SHP77 (cell line): ENCODE measurements at regions not wholly inside any gene's neighbourhood (a gene's known extent, or its start where the extent isn't known, plus 50 kb on each side); places are given as distances from the start of the nearest gene placed in this dataset.
A peak's percentile ranks its signal among the peaks of the same experiment; 100 is the strongest.

Source experiments
- DNase-seq, 2 experiments: peaks; one replicate each; lab custom pipeline; 2025; lab: John Stamatoyannopoulos, UW

DNA sequence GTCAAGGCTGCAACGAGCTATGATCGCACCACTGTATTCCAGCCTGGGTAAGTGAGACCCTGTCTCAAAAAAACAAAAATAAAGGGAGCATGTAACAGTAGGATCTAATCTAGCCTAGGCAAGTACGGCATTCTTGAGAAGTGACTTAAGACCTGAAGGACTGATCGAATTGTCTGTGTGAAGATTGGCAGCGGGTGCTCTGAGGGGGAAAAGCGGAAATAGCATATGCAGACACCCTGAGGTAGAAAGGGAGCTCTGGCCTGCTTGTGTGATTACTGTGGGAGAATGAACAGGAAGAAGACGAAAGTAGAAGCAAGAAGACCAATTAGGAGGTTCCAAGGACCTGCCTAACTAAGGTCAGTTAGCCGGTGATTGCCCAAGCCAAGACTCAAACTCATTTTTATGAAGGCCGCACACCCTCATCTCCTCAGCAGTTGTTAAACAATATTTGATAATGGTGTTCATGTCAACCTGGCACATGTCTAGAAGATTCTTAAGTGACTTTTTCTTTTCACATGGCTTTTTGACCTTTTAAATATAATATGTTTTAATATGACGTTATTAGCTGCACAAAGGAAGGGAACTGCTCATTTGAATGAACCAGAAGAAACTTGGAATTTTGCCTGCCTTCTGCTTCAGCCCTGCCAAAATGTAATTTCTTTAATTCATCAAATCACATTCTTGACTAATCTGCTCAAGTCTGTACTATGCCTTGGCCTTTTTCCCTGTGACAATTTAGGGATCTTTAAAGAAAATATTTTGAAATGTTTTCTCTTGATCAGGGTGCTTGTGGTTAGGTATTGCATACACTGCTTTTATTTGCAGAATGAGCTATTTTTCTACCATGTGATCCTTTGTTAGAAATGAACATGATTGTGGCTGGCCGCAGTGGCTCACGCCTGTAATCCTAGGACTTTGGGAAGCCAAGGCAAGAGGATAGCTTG, 289.2 kb upstream of the DMRT1 start:
- DNase-seq = no peak

DNA sequence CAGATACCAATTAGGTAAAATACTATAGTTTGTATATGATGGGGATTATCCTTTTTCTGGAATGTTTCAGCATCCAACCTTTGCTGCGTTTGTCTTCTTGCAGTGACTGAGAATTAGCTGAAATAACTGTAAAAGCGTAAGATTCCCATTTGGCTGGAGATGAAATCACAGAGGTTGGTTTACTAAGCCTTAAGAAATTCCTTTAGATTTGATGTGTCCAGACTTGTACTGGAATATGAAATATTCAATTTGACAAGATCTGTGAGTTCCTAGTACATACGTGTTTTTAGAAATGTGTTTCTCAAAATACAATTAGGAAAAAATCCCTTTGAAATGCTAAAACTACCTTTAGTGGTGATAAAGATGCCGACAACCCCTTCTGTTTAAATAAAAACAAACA, 286.0 kb upstream of the DMRT1 start:
- DNase-seq = no peak

DNA sequence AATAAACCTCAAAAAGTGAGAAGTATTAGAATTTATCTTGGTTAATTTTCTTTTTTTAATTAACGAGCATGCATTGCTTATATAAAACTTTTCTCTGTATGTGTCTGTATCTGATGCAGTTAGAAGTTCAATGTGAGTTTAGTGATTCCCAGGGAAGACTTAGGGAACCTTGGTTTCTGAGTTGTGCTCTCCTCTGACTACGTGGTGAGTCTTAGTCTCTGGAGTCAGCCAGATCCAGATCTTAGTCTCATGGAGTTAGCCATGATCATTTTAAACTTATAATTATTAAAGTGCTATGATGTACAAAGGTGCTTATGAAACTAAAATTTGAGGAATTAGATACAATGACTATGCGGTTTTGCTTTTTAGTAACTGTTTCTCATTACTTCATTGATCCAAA, 285.3 kb upstream of the DMRT1 start:
- no peak for DNase-seq

DNA sequence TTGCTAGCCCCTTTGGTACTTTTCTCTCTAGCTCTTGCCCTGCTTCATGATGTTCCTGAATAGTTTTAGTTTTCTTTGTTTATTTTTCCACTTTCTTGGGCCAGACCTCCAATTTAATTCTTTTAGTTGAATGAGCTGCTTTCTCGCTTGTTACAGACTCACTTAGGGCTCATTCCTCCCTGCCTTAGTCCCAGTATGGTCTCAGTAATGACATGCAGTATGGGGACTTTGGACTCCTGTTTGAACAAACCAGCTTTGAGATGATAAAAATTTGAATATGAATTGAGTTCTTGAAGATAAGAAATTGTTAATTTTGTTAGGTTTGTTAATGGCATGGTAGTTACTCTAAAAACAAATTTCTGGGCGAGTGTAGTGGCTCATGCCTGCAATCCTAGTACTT, 284.8 kb upstream of the DMRT1 start:
- DNase-seq = no peak

DNA sequence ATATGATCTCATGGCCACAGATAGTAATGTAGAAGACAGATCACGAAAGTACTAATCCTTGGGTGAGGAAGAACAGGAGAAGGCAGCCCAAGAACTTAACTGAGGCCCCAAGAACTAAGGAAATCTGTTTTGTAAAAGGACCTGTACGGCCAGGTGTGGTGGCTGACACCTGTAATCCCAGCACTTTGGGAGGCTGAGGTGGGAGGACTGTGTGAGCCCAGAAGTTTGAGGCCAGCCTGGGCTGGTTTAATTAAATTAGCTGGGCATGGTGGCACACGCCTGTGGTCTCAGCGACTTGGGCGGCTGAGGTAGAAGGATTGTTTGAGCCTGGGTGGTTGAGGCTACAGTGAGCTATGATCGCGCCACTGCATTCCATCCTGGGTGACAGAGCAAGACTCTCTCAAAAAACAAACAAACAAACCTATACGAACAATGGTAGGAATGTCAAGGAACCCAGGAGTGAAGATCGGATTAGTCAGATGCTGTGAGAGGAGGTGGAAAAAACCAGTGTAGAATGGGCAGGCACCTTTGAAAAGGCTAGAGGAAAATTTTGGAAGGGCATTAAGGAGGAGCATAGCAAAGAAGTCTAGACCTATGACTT, 283.8 kb upstream of the DMRT1 start:
- DNase-seq = no peak

DNA sequence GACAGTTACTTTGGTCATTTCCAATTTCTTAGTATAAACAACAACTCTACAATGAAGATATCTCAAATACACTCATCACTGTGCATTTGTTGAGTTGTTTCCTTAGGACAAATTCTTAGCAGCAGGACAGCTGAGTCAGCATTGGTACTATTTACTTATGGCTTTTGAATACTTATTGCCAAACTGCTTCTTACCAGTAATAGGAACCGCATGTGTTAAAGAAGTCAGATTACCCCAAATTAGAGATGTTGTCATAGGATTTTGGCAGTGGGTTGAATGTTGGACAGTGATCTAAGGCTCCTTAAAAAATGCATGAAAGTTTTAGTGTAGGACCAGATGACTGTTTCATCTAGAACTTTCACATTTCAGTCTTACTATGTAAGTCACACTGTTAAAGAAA, 280.1 kb upstream of the DMRT1 start:
- no peak for DNase-seq

DNA sequence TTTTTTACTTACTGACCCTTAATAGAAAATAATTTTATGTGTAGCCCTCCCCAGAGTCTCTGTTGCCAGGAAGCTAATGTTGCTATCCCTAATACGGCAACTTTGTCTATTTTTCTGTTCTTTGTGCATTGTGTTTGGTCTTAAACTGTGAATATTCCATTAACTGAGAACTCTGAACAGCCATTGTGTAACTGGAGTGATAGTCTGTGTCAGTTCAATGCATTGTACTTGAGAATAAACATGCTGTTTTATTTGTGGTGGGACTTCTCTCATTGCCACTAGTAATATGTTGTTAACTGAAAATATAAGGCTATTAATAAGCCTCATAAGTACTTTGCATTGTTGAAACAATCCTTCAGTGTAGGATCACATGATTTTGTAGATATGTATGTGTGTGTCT, 278.3 kb upstream of the DMRT1 start:
- no peak for DNase-seq

DNA sequence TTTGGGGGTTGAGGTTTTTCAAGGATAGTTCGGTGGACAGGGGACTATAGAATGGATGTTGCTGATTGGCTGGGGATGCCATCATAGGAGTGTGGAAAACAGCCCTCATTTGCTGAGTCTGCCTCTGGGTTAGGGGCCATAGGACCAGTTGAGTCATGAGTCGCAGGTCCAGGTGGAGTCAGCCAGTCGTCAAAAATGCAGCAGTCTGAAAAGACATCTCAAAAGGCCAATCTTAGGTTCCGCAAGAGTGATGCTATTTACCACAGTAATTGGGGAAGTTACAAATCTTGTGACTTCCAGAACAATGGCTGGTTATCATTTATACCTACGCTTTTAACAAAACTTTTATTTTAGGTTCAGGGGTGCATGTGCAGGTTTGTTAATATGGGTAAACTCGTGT, 276.0 kb upstream of the DMRT1 start:
- no peak for DNase-seq

DNA sequence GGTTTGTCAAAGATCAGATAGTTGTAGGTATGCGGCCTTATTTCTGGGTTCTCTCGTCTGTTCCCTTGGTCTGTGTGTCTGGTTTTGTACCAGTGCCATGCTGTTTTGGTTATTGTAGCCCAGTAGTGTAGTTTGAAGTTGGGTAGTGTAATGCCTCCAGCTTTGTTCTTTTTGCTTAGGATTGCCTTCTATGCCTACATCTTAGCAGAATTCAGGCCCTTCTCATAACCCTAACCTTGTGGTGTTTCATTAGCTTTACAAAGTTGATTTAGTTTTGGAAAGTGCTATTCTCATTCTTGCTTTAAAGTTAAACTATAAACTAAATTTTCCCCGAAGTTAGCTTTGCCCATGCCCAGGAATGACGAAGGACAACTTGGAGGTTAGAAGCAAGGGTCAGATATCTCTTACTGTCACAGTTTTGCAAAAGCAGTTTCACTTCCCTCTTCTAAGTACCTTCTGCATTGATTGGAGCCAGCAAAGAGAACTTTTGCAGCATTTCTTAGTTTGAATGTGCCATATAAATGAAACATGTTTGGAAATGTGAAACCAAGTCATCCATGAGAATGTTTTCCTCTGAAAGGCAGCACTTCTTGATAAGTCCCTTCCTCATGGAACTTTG, 274.3 kb upstream of the DMRT1 start:
- DNase-seq = no peak

DNA sequence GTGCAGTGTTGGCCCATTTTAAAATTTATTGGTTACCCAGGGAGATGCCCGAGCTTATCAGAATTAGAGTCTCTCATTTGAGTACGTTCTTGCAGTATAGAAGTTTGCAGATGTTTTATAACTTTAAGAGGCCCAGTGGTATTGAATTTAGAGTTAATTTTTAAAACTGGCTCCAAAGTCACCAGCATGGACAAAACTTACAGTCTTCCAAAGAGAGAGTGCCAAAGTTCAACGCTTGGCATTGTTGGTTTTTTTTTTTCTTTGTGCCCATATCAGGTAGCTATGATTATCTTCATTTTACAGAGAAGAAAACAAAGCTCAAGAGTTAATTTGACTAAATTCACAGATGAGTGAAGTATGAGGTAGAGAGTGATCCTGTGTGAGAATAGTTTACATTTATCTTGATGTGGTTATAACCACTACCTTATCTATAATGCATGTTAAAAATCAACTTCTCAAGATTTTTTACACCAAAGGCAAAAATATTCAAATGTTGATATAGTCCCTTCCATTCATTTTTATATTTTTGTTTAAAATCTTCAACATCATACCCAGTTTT, 273.7 kb upstream of the DMRT1 start:
- DNase-seq = no peak

DNA sequence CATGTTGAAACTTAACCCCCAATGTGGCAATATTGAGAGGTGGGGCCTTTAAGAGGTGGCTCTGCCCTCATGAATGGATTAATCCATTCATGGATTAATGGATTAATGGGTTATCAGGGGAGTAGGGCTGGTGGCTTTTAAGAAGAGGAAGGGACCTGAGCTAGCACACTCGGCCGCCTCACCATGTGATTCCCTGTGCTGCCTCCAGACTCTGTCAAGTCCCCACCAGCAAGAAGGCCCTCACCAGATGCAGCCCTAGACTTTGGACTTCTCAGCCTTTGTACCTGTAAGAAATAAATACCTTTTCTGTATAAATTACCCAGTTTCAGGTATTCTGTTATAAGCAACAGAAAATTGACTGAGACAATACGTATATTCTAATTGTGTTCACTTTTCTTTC, 272.2 kb upstream of the DMRT1 start:
- no peak for DNase-seq

DNA sequence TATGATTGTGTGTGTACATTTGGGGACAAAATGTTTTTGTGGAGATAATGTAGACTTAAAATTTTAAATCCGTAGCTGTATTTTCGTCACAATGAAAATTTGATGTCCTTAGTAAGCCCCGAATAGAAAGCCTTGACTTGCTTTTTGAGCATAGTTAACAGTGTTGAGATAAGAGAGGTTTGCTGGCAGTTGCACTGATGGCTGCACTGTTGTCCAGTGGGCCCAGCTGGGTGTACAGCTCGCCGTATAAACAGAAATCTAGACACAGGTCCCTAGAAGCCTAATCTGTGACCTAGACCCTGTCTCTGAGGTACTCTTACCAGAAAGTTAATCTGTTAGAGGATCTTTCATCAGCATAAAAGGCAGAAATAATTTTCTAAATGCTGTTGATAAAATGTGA, 271.3 kb upstream of the DMRT1 start:
- no peak for DNase-seq

DNA sequence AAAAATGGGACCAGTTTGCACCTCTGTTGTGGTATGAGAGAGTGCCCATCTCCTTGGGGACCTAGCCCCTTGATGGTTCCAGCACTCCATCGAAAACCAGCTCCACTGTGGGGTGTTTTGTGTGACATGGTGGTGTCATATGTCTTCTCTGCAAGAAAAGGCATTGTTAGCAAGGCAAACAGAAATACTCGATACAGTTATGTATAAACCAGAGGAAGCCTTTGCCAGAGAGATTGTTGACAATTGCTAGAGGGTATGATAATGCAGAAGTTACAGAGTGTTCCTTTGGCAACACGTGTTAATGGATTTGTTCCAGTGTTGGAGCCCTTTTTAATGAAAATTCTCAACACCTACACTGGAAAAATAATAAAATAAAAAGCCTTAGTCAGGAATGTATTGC, 270.4 kb upstream of the DMRT1 start:
- DNase-seq = no peak

DNA sequence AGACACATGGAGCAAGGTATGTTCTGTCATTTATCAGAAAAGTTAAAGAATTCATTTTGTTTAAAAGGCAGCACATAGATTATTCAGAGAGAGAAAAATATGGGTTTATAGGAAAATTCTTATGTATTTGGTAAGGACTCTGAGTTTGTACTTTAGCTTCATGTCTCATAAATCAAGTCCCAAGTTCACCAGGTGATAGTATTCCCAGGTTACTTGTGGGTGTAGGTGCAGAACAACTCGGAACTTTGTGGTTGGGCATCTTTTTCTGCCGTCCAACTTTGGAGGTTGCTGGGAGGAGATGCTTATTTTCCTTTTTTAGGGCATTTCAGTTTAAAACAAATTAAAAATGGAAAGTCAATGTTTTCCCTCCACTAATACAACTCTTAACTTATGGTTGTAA, 269.8 kb upstream of the DMRT1 start:
- DNase-seq = no peak

DNA sequence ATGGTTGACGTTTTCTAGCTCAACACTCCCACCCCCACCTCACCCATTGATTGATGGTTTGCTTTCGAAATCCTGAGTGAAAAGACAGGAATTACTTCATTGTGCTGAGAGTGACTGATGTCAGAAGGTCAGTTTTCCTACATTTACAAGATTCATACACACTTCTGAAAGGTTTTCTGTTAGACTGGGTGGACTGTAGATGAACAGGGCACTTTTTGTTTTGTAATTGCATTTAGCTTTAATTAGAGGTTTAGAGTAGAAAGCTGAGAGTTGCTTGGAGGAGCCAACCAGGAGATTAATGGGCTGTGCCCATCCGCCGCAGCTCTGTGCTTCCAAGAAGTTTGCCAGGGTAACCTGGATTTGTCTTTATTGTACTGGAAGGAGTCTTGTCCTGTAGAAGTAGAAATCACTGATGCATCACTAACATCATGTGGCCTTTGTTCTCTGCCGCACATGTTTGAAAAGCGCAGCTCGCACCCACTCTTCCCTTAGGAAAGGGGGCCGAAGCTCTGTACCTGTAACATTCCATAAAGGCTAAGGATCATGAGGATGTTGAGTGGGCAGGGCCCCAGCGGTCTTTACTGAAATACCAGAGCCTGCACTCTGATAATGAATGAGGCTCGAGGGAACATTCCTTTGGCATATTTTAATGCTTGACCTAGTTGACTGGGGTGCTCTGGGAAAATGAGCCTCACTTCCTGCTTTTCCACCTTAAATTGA, 267.6 kb upstream of the DMRT1 start:
- no peak for DNase-seq

DNA sequence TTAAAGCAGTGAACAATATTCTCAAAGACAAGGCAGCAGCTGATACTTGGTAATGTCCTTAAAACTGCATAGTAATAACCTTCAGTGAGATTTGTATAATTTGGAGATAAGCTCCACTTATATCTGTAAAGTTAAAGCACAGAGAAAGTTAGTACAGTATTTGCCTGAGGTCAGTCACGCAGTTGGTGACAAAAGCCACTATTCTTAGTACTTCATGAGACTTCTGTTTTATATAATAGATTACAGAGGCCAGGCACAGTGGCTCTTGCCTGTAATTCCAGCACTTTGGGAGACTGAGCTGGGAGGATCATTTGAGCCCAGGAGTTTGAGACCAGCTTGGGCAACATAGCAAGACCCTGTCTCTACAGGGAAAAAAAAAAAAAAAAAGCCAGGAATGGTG, 266.4 kb upstream of the DMRT1 start:
- DNase-seq = no peak

DNA sequence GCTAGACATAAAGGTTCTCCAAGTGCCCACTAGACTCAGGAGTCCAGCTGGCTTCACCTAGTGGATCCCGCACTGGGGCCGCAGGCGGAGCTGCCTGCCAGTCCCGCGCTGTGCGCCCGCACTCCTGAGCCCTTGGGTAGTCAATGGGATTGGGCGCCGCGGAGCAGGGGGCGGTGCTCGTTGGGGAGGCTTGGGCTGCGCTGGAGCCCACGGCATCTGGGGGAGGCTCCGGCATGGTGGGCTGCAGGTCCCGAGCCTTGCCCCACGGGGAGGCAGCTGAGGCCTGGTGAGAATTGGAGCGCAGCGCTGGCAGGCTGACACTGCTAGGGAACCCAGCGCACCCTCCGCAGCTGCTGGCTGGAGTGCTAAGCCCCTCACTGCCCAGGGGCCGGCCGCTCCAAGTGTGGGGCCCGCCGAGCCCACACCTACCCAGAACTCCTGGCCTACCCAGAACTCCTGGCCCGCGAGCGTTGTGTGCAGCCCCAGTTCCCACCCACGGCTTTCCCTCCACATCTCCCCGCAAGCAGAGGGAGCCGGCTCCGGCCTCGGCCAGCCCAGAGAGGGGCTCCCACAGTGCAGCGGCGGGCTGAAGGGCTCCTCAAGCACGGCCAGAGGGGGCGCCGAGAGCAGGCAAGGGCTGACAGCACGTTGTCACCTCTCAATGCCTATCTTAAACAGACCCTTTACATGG, 260.7 kb upstream of the DMRT1 start:
- no peak for DNase-seq

DNA sequence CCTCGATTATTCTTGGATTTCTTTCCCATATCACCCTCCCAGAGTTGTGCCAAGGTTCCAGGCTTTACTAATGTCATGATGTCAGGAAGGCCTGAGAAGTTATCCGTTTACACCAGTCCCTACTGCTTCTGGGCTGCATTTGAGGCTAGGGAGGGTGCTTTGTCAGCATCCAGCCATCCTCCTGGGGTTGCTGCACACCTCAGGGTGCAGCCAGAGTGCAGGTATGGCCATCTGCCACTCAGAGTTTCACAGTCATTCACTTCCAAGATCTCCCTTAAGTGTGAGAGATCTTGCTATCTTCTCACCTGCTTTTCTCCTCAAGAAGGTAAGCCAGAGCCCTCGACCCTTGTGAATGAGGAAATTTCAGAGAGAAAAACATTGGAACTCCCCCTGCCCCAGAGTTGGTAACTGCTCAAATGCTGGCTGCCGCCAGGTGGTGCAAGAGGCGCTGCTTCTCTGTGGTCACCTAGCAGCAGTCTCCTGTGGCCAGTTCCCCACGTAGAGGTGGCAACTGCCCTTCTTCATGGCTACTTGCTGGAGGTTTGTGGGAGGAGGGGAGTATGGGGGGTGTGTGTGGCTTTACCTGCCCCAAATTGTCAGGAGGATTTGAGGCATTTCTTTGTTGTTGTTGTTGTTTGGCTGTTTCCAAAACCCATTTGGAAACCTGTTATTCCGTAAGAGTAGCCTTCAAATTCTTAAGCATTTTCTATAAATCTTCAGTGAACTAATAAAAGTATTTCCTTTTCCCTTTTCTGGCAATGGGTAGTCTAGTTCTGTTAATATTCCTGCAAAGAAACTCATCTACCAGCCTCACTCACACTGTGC, 259.6 kb upstream of the DMRT1 start:
- peak in 1 of 2 experiments; percentile 0 for DNase-seq

DNA sequence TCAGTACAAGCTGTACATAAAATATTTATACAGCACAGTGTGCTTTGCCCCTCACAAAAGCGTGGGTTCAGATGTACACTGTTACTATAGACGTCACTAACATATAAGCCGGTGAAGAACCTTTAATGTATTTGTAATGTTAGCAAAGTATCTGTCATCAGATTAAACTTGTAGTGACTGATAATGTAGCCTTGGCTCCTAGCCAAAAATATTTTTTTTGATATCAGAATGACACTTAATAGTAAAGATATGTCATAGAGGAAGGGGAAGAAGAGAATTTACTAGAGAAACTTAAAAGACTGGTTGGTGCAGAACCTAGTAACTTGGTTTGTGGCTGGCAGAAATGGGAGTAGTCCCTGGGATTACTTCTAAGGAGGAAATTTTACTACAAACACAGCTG, 258.7 kb upstream of the DMRT1 start:
- no peak for DNase-seq

DNA sequence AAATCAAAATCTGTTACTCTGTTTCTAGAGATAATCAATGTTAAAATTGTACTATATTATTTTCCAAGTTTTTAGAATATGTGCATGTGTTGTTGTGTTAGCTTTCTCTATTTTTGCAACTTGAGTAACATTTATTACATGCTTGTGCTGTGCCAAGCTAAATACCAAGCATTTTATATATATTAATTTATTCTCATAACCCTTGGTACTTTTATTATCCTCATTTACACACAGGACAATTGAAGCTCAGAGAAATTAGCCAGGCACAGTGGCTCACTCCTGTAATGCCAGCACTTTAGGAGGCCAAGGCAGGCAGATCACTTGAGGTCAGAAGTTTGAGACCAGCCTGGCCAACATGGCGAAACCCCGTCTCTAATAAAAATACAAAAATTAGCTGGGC, 254.0 kb upstream of the DMRT1 start:
- DNase-seq = no peak

DNA sequence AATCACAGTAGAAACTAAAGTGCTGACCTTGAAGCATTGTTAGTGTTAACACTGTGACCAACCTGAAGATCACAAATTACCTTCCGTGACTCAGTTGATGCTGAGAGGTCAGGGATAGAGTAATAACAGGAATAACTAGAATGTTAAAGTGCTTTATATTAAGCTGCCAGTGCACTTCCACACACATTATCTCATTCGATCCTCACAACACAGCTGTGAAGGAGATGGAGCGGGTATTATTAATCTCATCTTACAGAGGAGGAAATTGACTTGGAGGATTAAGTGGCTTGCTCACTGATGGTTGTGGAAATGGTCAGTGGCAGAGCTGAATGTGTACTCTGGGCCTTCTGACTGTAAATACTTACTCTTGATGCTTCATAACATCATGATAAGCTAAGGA, 252.5 kb upstream of the DMRT1 start:
- DNase-seq = no peak
